Ishikawa (cell line): ENCODE measurements at regions not wholly inside any gene's neighbourhood (a gene's known extent, or its start where the extent isn't known, plus 50 kb on each side); places are given as distances from the start of the nearest gene placed in this dataset.

Experiments
- EGR1 ChIP-seq: IDR thresholded peaks from 2 replicates; pipeline ENCODE4 v1.6.1; 2012
- MAX ChIP-seq: IDR thresholded peaks from 2 replicates; pipeline ENCODE4 v1.6.1; 2012
- RAD21 ChIP-seq: IDR thresholded peaks from 2 replicates; pipeline ENCODE4 v1.6.1; 2012; ENCODE audit warnings: low read depth
- REST ChIP-seq: IDR thresholded peaks from 2 replicates; pipeline ENCODE4 v1.6.1; 2012; ENCODE audit warnings: low read depth, mild to moderate bottlenecking
- ZBTB7A ChIP-seq: IDR thresholded peaks from 2 replicates; pipeline ENCODE4 v1.6.1; 2012; ENCODE audit warnings: low read depth

- TF ChIP-seq MAX (no peak), RAD21 (no peak), REST (no peak), ZBTB7A (no peak), EGR1 (no peak)
Measured at GRCh38 chr16:87176735-87177134, 140.5 kb downstream of the C16orf95 start.
